ENCODE measurements at regions not wholly inside any gene's neighbourhood (a gene's known extent, or its start where the extent isn't known, plus 50 kb on each side); places are given as distances from the start of the nearest gene placed in this dataset.
A peak's percentile ranks its signal among the peaks of the same experiment; 100 is the strongest.

DNA sequence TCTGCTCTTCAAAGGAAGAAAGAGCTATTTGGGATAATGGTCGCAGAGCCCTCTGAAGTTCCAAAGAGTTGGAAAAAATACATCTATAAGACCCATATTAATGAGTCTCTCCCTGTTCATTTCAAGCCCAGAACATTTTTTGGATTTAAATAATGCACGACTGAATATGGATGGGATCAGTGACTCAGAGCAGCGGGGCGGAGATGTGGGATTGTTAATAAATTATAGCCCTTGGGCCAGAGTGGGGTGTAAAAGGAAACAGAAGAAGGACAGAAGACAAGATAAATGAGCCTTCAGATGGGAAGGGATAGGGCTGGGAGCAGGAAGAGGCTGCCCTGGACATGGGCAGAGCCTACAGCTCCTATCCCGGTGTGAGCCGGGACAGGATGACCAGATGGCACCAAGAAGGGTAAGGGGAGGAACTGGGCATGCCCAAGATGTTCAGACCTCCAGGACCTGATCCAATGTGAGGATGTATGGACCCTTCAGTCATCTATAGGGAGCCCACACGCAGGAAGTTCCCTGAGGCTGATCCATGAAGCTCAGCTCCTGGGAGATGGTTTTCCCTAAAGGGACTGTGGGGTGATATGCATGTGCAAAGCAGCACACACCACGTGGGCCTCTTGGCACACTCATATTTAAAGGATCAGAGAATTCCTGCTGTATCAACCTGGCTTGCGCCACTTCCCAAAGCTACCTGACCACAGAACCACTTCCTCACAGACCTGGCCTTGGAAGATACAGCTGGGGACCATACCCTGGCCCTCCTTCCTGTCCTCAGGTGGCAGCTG, 96.1 kb upstream of the PLXNA4 start:
- no peak for DNase-seq (ENCODE audit: low read depth)

DNA sequence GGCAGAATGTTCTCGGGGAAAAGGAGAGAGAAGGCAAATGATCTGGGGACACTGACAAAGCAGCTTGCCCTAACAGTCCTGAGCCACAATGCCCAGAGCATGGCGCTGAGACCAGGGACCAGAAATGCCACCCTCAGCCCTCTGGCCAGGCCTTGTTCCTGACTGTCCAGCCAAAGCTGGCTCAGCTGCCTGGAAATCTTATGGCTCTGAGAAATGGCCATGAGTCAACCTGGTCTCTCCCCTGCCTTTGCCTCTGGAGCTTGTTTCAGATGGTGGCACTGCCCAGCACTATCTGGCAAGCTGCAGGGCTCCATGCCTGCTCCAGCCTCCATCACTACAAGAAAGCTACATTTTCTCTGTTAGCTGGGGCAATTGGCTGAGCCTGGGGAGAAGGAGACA, 90.5 kb upstream of the PLXNA4 start:
- DNase-seq (ENCODE audit: low read depth): no peak

DNA sequence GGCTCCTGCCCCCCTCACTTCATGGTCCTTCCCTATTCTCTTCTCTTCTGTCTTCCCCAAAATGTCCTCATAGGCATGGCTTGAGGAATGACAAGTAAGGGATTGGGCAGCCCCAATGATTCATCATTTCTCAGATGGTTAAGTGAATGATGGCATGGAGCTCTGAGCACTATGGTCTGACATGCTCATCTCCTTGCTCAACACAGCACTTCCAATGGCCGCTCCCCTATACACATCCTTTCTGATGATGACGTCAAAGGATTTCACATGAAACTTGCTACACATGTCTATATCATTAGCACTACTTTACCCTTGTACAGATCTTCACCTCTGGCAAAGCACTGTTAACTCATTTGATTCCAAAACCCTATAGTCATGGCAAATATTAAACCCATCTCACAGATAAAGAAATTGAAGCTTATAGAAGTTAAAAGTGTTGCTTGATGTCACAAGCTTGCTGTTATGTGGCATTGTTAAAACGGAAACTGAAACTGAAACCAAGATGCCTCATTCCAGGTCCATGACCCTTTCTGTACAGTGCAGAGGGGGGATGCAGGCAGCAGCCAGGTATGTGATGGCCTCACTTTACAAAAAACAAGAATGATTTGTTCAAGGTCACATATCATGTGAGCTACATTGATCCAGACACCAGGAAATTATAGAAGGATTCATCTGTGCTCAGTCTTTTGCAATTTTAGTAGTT, 90.0 kb upstream of the PLXNA4 start:
- no peak for DNase-seq (ENCODE audit: low read depth)

DNA sequence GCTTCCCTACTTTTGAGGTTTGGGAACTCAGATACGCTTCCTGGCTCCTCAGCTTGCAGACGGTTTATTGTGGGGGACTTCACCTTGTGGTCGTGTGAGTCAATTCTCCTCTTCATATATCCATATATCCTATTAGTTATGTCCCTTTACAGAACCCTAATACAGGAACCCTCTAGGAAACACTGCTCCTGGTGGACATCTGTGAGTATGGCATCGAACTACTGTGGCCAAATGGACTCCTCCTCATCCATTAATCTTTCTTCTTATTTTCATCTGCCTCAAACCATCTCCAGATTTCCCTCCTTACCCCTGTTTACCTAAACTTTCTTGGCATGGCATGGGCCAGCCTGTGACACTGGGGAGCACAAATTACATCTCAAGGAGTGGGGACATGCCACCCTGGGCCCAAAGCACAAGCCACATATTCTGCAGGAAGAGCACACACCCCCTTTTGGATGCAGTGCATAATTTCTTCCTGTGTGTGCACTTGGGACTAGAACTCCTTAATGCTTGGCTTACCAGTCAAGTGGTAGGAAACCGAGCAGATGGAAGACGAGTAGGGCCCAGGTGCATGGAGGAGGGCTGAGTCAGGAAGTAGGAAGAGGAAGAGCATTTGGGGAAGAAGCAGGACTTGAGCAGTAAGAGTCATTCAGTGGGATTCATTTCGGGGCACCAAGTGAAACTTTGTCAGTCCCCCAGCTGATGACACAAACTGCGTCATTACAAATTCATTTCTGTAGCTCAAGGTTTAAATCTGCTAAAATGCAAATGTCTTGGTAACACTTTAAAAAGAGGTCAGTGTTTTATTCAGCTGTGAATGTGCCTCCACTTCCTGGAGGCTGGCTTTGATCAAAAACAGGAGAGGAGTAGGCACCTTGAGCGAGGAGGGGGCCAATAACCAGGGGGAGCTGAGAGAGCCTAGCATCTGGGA, 80.8 kb upstream of the PLXNA4 start:
- no peak for DNase-seq (ENCODE audit: low read depth)

DNA sequence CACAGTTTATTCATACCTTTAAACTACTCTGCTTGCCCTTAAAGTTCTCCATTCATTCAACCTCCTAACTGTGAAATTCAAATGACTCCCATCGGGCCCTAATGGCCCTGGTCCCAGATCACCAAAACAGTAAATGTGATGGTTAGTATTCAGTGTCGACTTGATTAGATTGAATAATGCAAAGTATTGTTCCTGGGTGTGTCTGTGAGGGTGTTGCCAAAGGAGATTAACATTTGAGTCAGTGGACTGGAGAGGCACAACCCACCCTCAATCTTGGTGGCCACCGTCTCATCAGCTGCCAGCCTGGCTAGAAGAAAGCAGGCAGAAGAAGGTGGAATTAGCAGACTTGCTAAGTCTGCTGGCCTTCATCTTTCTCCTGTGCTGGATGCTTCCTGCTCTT, 80.1 kb upstream of the PLXNA4 start:
- DNase-seq (ENCODE audit: low read depth): no peak

DNA sequence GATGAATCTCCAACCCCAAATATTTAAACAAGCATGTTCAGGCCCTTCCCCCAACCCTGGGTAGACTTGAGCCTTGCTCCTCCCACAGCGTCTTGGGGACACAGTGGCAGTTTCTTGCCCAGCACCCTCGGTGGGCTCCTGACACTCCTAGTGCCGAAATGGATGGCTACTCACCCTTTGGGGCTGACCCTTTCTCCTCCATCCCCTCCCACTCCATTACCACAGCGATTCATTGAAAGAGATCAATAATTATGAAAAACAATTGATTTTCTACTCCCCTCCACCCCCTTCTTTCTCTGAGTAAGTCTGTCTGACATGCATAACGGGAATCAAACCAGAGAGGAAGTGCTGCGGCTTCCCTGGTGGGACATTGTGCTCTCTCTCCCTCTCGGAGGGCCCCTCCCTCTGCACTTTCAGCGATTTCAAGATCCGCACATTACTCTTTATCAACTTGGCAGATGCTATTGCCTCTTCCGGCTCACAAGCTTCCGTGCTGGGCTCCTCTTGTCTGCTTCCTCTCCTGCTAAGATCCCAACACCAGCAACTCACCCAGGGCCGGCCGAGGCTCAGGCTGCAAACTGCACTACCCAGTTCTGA, 79.0 kb upstream of the PLXNA4 start:
- peak; percentile 10 for DNase-seq (ENCODE audit: low read depth)

DNA sequence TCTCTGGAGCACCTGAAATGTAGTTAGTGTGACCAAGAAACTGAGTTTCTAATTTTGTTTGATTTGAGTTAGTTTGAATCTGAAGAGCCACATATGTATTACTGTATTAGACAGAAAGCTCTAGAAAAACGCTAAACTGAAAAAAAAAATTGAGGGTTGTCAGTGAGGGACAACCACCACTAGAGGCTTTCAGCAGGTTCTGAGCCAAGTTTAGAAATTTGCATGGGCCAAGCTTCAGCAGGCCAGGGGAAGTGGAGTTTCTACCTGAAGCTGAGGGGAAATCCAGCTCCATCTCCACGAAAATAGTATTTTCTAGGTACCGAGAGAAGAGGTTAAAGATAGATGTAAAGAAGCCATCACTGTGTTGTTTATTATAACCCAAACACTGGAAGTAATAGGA, 77.9 kb upstream of the PLXNA4 start:
- DNase-seq (ENCODE audit: low read depth): no peak

DNA sequence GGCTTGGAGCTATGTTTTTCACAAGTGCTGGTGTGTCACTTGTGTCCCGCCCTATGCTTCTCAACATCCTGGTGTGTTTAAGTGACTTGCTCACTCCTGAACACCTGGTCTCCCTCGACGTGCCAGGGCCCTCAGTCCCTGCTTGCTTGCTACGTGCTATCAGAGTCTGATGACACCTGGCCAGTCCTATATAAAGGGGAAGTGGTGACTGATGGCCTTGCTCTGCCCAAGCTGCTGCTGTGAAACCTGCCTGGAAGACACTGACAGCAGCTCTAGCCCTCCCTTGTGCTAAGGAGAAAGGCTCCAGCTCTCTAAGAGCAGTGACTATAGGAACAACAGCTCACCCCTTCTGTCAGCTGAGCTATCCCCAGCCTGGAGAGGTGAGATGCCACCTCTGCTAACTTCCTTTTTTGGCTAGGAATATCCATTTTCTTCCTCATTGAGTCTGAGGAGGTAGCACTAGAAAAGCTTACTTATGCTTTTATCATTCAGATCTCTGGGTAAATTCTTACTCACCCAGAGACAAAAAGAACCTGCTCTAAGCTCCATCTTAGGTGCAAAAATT, 77.2 kb upstream of the PLXNA4 start:
- no peak for DNase-seq (ENCODE audit: low read depth)

DNA sequence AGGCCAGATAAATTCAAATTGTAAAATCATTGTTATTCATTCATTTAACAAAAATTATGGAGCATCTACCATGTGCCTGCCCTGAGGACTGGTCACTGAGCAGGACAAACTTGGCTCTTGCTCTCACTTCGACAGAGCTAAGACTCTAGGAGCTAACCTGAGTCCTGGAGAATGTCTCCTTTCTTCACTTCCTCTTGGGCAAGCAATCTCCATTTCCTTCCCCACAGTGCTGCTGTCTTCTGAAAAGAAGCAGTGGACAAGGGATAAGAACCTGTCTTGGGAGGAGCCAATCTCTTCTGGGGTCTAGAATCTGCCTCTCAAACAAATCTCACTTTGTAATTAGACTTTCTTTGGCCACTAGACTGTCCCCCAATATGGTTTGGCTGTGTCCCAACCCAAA, 76.2 kb upstream of the PLXNA4 start:
- no peak for DNase-seq (ENCODE audit: low read depth)

DNA sequence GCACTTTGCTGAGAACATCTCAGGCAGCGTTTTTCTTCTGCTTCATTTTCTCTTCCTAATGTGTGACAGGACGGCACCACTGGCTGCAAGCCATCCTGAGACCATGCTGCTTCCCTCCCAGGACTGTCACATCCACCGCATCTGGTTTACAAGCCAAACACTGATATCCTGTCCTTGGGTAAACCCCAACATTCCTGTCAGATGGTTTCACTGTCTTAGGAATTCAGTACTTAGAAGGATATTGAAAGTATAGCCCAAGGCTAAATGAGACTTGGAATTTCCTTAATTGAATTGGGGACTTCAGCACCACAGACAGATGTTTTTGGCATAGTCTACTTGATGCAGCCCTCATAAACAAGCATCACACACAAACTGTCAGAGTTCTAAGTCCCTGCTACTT, 74.2 kb upstream of the PLXNA4 start:
- no peak for DNase-seq (ENCODE audit: low read depth)

DNA sequence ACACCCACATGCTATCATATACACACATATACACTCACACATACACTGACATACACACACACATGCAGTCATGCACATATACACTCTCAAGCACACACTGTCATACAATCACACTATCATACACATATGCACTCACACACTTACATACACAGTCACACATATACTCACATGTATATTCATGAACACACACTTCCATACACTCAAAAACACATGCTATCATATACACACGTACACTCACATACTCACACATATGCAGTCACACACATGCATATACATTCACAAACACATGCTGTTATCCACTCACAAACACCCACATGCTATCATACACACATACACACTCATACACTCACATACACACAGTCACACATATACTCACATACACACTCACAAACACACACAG, 71.0 kb upstream of the PLXNA4 start:
- no peak for DNase-seq (ENCODE audit: low read depth)

DNA sequence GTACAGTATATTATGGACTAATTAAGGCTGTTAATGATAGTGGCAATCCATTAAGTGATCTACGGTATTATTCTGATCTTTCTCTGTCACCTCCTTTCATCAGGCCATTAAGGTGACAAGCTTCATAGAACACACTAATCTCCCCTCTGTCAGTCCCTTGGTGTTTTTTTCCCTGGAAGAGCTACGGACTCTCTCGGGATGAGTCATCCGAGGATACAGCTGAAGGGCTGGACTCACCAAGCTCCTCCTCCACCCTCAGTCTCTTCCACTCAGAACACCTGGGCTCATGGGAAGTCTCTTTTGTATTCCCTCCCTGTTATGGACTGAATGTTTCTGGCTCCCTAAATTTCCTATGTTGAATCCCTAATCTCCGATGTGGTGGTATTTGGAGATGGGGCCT, 69.8 kb upstream of the PLXNA4 start:
- no peak for DNase-seq (ENCODE audit: low read depth)

DNA sequence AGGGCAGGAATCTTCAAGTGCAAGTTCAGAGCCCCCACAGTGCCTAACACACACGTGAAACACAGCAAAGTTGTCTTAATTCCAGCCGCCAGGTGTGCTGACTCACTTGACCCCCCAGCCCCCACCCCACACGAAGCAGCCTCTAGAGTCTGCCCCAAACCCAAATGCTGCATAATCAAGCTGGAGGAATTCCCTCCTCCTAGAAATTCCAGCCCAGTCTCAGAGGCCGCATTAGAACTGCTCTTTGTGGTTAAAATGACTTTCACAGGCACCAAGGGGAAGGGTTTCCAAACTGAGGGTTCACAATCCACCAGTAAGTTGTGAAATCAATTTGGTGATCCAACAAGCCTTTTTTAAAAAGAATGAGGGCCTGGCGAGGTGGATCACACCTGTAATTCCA, 67.0 kb upstream of the PLXNA4 start:
- DNase-seq (ENCODE audit: low read depth): no peak

DNA sequence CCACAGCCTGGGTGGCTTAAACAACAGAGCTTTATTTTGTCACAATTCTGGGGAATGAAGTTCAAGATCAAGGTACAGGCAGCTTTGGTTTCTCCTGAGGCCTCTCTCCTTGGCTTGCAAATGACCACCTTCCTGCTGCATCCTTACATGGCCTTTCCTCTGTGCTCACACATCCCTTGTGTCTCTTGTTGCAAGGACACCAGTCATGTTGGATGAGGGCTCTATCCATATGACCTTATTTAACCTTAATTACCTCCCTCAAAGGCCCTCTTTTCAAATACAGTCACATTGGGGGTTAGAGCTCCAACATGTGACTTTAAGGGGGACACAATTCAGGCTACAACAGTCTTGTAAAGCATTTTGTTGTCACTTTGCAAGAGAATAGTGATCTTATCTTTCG, 65.0 kb upstream of the PLXNA4 start:
- no peak for DNase-seq (ENCODE audit: low read depth)

DNA sequence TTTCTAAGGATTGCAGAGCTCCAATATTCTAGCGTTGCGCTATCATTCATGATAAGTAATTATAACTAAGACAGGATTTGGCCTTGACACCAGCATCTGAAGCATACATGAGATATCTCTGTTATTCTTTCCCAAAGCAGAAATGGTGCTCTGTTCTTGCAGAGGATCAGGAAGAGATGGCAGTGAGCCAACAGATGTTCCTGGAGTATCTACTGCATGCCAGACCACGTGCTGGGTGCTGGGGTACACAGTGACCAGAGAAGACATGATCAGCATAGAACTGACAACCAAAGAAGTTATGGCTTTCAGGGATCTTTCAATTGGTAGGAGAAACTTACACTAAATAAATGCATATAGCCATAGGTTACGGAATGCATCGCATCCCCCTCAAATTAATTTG, 63.7 kb upstream of the PLXNA4 start:
- no peak for DNase-seq (ENCODE audit: low read depth)

DNA sequence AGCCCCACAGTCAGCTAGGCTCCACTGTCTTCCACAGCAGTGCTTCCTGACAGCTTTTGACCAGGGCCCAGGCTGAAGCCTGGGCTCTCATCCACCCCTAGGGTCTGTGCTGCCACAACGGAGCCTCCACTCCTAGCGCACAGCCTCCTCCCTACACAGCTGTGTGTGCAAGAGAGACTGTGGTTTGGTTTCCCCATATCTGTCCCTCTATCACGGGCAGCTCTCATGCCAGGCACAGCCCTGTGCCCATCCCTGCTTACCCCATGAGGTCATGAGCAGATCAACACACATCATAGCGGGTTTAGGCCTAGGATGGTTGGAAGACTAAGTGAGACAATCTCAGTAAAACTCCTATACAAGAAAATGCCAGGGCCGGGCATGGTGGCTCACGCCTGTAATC, 61.7 kb upstream of the PLXNA4 start:
- no peak for DNase-seq (ENCODE audit: low read depth)

DNA sequence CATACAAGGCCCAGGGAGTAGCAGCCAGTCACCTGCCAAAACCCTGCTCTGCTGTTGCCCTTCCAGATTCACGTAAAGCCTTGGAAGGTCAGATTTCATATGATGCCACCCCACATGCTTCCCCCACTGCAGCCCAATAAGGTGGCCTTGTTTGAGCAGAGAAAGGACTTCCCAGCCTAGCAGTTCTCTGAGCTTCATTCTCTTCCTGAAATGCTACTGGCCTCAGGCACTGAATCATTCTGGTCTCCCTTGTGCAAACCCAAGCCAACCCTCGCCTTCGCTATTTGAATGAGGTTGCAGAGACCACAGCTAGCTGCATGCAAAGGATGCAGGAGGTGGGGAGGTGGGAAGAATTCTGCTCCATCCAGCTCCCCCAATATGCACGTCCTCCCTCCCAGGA, 60.3 kb upstream of the PLXNA4 start:
- no peak for DNase-seq (ENCODE audit: low read depth)

DNA sequence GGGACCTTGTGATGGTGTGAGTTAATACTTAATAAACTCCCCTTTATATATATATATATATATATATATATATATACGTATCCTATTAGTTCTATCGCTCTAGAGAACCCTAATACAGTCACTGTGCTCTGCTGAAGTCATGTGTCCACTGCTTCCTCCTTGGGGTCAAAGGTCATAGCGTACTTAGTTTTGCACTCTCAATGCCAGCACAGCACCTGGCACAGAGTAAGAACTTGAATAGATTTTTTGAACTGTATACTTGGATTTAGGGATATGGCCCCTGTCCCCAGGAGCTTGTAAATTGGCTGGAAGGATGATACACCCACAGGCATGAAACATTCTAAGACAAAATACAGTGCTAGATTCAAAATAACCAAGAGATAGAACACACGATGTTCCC, 58.9 kb upstream of the PLXNA4 start:
- no peak for DNase-seq (ENCODE audit: low read depth)

DNA sequence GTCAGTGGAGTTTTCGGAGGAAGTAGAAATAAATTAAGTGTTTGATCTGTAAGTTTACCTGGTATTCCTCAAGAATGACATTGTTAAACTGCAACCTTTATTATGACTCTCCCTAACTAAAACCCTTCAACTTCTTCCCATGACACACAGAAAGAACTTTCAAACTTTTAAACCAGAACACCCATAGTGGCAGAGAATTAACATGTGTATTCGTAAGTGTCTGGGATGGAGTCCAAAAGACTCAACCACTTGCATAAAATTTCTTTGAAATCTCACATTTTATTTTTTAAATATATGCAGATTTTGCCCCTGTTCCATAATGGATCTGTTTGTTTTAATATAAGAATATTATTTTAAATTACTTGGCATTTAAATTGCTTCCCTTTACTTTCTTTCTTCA, 54.6 kb upstream of the PLXNA4 start:
- DNase-seq (ENCODE audit: low read depth): no peak

All from T follicular helper cell (primary cell).